WERI-Rb-1 (cell line): ENCODE measurements at regions not wholly inside any gene's neighbourhood (a gene's known extent, or its start where the extent isn't known, plus 50 kb on each side); places are given as distances from the start of the nearest gene placed in this dataset.

ENCODE experiments used
- DNase-seq: peaks from one replicate; pipeline ENCODE4 v3.0.0-alpha.2; 2020
- H3K27ac ChIP-seq: fragments of 250-450 bp; sonication (Bioruptor Pico); 2 replicates; pipeline ENCODE4 v1.5.1; 2020; ENCODE audit warnings: mild to moderate bottlenecking, moderate library complexity
- H3K27me3 ChIP-seq: fragments of 250-450 bp; sonication (Bioruptor Pico); 2 replicates; pipeline ENCODE4 v1.5.1; 2021; ENCODE audit warnings: mild to moderate bottlenecking, low read depth, moderate library complexity; ENCODE audit not compliant: insufficient read depth, severe bottlenecking
- H3K36me3 ChIP-seq: fragments of 250-450 bp; sonication (Bioruptor Pico); 2 replicates; pipeline ENCODE4 v1.5.1; 2020; ENCODE audit warnings: mild to moderate bottlenecking, moderate library complexity
- H3K4me3 ChIP-seq: 2 replicates; pipeline ENCODE4 v1.5.1; 2011; ENCODE audit warnings: low read depth, mild to moderate bottlenecking, control low read depth, low read length
- H3K9me3 ChIP-seq: fragments of 250-450 bp; sonication (Bioruptor Pico); 2 replicates; pipeline ENCODE4 v1.5.1; 2021; ENCODE audit warnings: mild to moderate bottlenecking, moderate library complexity; ENCODE audit not compliant: severe bottlenecking
- TF ChIP-seq, protein P1 (sequence below): IDR thresholded peaks from 2 replicates; pipeline ENCODE4 v1.5.1; 2011; ENCODE audit warnings: low read depth, mild to moderate bottlenecking, control low read depth, inconsistent platforms, low read length

DNA sequence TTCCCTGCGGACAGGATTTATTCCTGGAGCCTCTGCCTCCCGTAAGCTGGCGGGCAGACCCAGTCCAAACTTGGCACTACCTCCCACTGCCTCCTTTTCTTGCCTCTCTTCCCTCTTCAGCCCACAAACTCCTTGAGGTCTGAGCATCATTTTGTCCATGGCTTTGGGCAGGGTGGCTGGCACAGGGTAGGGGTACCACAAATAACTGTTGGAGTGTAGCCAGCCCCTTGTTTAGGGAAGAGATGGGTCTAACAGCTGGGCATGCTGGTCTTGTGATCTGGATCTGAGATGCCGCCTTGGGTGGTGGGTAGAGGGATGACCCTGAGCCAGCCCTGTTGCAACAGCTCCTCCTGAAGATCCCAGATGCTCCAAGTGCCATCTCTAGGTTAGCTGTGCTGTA is 71.4 kb upstream of the CLDN14 start:
- Histone ChIP-seq H3K27ac (no peak overlapping the region), H3K4me3 (no peak overlapping the region), H3K9me3 (no peaks in the 10 kb centered on the region), H3K27me3 (no peaks in the 10 kb centered on the region), H3K36me3 (no peaks in the 10 kb centered on the region)
- TF ChIP-seq, protein P1, sequence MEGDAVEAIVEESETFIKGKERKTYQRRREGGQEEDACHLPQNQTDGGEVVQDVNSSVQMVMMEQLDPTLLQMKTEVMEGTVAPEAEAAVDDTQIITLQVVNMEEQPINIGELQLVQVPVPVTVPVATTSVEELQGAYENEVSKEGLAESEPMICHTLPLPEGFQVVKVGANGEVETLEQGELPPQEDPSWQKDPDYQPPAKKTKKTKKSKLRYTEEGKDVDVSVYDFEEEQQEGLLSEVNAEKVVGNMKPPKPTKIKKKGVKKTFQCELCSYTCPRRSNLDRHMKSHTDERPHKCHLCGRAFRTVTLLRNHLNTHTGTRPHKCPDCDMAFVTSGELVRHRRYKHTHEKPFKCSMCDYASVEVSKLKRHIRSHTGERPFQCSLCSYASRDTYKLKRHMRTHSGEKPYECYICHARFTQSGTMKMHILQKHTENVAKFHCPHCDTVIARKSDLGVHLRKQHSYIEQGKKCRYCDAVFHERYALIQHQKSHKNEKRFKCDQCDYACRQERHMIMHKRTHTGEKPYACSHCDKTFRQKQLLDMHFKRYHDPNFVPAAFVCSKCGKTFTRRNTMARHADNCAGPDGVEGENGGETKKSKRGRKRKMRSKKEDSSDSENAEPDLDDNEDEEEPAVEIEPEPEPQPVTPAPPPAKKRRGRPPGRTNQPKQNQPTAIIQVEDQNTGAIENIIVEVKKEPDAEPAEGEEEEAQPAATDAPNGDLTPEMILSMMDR = no peak
- no peak for DNase-seq

DNA sequence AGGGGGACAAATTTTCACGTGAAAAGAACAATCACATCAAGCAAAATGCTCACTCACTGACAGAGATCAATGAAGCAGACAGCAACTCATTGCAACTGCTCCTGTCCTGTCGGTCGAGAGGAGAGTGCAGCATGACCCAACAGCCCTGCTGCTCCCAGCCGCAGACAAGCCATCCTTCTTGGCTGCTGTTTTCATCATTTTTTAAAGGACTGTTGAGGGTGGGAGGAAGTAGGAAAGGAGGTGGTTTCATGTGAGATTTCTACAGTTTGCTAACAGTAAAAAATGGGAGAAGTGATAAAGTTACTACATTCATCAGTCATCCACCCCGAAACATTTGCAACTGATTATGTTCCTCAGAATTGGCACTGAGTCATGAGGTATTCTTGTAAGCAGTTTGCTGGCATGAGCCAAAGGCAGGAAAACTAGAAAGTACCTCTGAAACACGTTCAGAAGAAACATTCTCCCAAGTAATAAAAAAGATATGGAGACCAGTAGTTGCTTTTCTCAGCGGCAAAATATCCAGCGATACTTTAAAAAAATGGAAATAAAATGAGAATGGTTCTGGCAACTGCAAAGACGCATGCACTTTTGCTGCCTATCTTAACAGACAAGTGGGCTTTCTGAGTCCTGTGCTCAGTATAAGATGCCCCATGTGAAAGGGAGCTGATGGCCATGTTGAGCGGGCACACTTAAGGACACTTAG is 72.0 kb upstream of the CLDN14 start:
- no peaks in the 10 kb centered on the region for H3K27me3 ChIP-seq
- no peaks in the 10 kb centered on the region for H3K36me3 ChIP-seq
- H3K9me3 ChIP-seq = no peaks in the 10 kb centered on the region
- TF ChIP-seq, protein P1 = no peak
- H3K27ac ChIP-seq = no peak overlapping the region
- no peak overlapping the region for H3K4me3 ChIP-seq
- DNase-seq = no peak

DNA sequence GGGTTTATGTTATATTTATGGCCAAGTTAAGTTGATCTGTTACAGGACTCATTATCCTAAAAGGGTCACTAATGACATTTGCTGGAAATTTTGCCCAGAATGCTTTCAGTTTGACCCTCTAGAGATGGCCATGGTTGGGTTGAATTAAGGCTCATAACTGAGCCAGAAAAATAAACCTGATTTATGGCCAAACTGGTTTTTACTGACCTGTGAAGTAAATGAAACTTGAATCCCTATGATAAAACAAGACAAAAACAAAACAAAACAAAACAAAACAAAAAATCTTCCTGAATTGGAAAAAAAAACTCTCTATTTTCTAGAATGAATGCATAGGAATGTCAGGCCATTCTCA is 72.5 kb upstream of the CLDN14 start:
- TF ChIP-seq, protein P1 = no peak
- no peaks in the 10 kb centered on the region for H3K36me3 ChIP-seq
- no peak for DNase-seq
- H3K27ac ChIP-seq = no peak overlapping the region
- no peaks in the 10 kb centered on the region for H3K27me3 ChIP-seq
- H3K9me3 ChIP-seq = no peaks in the 10 kb centered on the region
- H3K4me3 ChIP-seq = no peak overlapping the region

DNA sequence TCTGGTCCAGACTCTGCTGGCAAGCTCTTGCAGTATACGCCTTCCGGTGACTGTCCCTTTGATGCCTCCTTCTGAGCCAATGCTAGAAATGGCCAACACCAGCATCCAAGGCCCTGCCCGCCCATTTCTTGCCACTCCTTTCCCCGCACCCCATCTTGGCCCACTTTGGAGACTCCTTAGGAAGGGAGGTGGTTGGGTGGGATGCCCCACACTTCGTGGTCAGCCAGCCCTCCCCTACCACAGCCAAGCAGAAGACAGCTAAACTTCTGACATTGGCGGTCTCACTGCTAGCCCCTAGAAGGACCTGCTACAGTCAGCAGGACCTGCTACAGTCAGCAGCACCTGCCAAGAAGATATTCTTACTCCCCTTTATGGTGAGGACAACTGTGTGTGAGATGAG is 73.5 kb upstream of the CLDN14 start:
- TF ChIP-seq, protein P1 = no peak
- no peak for DNase-seq
- Histone ChIP-seq H3K9me3 (no peaks in the 10 kb centered on the region), H3K36me3 (no peaks in the 10 kb centered on the region), H3K4me3 (no peak overlapping the region), H3K27me3 (no peaks in the 10 kb centered on the region), H3K27ac (no peak overlapping the region)

DNA sequence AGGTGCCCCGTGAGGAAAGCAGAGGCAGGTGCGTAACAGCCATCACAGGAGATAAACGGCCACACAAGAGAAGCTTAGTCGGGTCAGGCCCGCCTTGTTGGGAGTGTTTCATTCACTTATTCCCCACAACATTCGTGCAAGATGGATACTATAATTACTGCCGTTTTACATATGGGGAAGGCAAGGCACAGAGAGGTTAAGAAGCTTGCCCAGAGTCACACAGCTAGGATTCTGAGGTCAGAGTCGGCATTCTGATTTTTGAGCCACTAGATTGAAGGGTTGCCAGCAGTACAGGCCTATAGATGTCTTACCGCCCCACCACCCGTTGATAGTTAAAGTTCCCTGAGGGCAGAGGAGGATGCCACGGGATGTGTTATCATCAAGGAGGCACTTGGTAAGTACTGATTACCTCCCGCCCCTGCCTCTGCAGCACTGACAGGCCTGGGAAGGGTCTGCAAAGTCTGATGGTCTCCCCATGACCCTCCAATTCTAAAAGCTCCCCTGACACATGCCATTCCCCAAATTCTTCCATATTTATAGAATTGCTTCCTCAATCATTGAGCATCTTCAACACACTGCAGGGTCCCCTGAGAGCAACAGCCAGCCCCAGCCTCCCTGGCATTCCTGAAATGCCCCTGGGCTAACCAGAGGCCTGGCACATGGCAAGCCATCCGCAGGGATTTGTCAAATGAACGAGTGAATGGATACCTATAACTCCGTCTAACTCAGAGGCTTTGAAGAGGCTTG is 74.7 kb upstream of the CLDN14 start:
- TF ChIP-seq, protein P1 = no peak
- DNase-seq = no peak

More for the DNA sequence above, 74.7 kb upstream of the CLDN14 start:
- Histone ChIP-seq H3K9me3 (no peaks in the 10 kb centered on the region), H3K27me3 (no peaks in the 10 kb centered on the region), H3K27ac (no peak overlapping the region), H3K4me3 (no peak overlapping the region), H3K36me3 (no peaks in the 10 kb centered on the region)
